ENCODE measurements at regions not wholly inside any gene's neighbourhood (a gene's known extent, or its start where the extent isn't known, plus 50 kb on each side); places are given as distances from the start of the nearest gene placed in this dataset.

GRCh38 chr2:60659026-60659425 is 97.0 kb upstream of the PAPOLG start:
- DNase-seq, result no peak

- no peak for DNase-seq
Observed at GRCh38 chr2:60661073-60661738, 94.9 kb upstream of the PAPOLG start.

DNA sequence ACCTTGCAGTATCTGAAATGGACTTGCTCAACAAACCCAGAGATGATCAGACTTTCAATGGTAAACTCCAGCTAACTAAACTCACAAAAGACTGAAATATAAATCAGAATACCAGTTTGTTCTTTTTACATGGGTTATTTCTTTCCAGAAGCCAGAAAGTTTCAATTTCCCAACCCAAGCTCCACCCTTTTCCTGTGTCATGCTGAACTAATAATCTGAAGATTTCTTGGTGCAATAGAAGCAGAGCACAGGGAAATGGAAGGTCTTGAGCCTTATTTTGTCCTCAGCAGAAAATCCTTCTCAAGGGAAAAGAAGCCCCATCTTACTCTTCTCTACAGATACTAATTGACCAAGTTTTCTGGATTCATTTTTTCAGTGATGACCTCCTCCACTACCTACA is 93.3 kb upstream of the PAPOLG start:
- DNase-seq, result no peak

- DNase-seq, result no peak
Observed at GRCh38 chr2:60671966-60672365, 84.1 kb upstream of the PAPOLG start.

- DNase-seq, result peak; percentile 8
Observed at GRCh38 chr2:60674524-60675165, 81.4 kb upstream of the PAPOLG start.

DNA sequence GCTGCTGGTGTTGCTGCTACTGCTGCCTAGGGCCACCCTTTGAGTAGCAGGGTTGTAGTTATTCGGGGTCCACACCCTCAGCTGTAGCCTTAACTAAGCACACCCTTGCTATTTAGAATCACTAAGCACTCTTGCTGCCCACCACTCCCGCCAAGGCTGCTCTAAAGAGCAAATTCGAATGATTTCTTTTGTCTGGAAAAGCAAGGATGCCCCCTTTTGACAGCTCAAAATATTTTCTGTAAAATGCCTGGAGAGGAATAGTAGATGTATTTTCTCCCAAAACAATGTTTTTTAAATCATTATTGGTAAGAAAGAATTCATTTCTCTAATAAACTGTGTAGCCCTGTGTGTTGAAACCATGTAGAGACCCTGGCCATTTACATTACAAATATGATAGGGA is 80.8 kb upstream of the PAPOLG start:
- DNase-seq, result no peak

DNA sequence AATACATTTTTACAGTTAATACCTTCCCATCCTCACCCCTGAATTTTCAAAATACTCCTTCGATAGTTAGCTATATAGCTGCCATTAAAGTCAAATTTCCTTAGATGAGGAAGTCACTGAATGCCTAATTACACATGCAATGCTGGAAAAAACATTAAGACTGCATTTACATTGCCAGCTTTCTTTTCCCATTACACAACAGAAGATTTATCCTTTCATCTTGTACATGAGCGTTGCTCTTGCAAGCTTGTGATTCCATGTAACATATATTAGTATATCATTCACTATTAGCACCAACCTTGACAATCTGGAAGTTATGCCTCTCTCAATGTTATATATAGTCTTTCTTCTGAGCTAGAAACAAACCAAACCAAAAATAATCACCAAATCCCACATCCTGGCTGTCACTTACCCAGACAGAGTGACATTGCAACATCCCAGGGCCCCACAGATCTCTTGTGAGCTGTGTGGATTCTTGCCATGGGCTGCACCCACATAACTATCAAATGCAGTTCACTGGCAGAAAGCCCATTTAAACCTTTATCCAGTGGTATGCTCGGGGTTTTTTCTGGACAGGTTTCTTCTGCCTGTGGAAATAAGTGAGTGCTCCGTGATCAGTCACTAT is 79.2 kb upstream of the PAPOLG start:
- DNase-seq, result no peak

DNA sequence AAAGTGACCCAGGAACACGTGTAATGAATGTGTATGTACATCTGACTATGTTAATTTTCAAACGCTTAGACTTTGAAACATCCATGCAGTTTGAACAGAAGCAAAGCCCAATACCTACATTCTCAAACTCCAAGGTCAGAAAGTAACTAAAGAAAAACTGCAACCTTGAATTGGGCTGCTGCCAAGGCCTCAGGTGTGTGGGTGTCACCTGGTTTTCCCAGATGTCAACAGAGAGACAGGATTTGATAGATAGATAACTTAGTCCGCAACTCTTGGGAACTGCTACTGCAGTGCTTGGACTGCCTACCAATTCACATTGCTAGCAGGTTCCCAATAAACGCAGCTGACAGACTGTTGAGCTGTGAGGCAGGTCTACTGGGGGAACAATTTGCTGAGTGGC is 78.7 kb upstream of the PAPOLG start:
- no peak for DNase-seq

DNA sequence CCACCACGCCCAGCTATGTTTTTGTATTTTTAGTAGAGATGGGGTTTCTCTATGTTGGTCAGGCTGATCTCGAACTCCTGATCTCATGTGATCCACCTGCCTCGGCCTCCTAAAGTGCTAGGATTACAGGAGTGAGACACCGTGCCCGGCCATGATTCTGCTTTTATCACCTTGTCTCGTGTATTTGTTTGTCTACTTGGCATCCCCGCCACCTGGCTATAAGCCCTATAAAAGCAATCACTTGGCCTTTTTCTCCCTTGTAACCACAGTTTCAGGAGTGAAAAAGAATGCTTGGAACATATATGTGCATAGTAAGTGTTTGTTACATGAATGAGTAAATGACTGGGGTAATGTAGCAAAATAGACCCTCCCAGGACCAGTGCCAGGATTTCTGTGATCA is 77.5 kb upstream of the PAPOLG start:
- no peak for DNase-seq

- DNase-seq, result no peak
Observed at GRCh38 chr2:60679036-60679780, 76.9 kb upstream of the PAPOLG start.

DNA sequence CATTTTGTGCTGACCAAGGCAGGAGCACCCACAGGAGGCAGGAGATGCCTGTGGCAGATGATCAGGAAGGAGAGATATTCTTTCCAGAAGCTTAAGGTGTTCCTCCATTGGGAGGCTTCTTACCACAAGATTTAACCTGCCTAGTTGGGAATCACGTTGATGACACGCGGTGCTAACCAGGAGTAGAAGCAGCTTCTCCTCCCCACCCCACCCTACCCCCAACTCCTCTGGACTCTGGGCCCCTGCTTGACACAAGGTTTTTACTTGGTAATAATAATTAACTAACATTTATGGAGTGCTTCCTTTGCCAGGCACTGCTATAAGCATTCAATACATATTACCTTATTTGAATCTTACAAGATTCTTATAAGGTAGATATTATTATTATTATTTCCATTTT is 62.5 kb upstream of the PAPOLG start:
- DNase-seq, result no peak

DNA sequence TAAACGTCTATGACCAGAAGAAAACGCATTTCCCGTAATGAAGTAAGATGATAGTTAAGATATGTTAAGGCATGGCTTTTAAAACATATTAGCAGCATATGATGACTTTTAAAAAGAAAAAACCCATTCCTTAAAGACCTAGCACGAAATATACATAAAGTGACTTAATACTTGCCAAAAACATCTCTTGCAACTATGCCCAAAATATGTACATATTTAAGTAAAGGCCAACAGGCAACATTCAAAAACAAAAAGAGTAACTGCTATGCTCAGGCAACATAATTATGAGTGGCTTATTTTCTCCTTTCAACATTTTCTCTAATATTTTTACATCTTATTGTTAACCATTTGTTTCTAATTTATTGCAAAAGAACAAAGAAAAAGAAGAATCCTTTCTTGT is 60.3 kb upstream of the PAPOLG start:
- DNase-seq, result no peak

GRCh38 chr2:60699617-60700016 is 56.5 kb upstream of the PAPOLG start:
- DNase-seq, result no peak

- no peak for DNase-seq
Observed at GRCh38 chr2:60706021-60706420, 50.0 kb upstream of the PAPOLG start.

Measured in NCI-H2081 treated with DMSO at 0.1 percent for 48 hours (cell line).